GM20000 (cell line): ENCODE measurements at regions not wholly inside any gene's neighbourhood (a gene's known extent, or its start where the extent isn't known, plus 50 kb on each side); places are given as distances from the start of the nearest gene placed in this dataset.

Experiments used
- DNase-seq: peaks from one replicate; pipeline ENCODE4 v3.0.0; 2012; ENCODE audit warnings: low spot score
- TF ChIP-seq, protein P1 (sequence below): IDR thresholded peaks from 2 replicates; pipeline ENCODE4 v1.5.1; 2012; ENCODE audit warnings: mild to moderate bottlenecking, control low read depth; ENCODE audit errors: extremely low read depth, missing control alignments

DNA sequence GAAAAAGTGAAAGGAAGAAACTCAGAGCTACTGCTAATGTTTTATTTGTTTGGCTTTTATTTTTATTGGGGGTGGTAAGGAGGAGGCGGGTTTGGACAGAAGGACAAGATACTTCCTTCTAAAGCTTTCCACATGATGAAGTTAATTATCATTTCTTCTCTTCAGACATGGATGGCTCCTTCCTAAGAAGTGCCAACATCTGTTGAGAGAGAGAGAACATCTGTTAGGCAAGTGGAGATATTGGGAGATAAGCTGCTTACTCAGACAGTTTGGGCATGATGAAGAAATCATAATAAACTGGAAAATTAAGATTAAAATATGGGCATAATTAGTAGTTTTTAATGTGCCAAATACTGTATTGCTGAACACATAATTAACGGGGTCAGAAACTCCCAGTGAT is 535.7 kb upstream of the INTU start:
- DNase-seq, result no peak
- TF ChIP-seq, protein P1, sequence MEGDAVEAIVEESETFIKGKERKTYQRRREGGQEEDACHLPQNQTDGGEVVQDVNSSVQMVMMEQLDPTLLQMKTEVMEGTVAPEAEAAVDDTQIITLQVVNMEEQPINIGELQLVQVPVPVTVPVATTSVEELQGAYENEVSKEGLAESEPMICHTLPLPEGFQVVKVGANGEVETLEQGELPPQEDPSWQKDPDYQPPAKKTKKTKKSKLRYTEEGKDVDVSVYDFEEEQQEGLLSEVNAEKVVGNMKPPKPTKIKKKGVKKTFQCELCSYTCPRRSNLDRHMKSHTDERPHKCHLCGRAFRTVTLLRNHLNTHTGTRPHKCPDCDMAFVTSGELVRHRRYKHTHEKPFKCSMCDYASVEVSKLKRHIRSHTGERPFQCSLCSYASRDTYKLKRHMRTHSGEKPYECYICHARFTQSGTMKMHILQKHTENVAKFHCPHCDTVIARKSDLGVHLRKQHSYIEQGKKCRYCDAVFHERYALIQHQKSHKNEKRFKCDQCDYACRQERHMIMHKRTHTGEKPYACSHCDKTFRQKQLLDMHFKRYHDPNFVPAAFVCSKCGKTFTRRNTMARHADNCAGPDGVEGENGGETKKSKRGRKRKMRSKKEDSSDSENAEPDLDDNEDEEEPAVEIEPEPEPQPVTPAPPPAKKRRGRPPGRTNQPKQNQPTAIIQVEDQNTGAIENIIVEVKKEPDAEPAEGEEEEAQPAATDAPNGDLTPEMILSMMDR, result no peak

DNA sequence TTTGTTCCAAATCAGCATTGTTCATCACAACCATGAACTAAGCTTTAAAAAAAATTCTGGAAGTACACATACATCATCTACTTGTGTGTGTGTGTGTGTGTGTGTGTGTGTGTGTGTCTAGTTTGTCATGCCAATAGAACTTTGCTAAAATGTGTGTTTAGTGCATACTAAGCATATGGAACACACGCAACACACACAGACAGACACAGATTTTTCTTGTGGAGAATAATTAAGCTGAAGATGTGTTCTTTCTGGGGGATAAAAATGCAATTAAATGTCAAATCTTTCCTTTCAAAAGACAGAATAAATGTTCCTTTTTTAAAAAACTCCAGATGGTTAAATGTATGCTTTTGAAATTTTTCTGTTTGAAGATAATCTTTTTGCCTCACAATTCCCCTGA is 530.4 kb upstream of the INTU start:
- TF ChIP-seq, protein P1, result no peak

DNA sequence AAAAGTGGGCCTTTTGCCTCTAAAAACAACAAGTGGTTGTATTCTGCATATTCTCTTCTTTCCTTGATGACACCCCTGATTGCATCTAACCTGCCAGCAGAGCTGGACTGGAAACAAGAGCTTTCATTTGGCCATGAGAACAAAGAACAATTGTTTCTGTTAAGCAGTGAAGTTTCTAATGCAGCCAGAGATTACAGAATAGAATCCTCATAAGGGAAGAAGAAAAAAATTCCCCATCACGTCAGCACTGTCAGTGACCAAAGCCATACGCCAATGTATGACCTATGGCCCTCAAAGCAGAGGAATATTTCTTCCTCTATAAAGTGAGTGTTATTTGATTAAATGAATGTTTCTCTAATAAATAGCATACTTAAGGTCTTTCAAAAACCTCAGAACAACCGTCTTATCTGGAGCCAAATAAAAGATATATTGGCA is 529.1 kb upstream of the INTU start:
- DNase-seq, result no peak
- TF ChIP-seq, protein P1, result no peak

More for the DNA sequence above, 530.4 kb upstream of the INTU start:
- no peak for DNase-seq

DNA sequence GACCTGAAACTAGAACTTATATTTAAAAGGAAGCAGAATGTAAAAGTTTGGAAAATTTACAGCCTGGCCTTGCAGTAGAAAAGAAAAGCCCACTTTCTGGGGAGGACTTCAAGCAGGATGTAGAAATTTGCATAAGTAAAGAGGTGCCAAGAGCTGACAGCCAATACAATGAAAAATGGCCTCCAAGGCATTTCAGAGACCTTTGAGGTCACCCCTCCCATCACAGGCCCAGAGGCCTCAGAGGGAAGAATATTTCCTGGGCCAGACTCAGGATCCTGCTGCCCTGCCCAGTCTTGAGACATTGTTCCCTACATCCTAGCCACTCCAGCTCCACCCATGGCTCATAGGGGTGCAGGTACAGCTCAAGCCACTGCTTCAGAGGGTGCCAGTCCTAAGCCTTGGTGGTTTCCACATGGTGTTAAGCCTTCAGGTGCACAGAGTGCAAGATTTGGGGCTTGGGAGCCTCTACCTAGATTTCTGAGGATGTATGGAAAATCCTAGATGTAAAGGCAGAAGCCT is 518.9 kb upstream of the INTU start:
- no peak for DNase-seq
- TF ChIP-seq, protein P1, result no peak

DNA sequence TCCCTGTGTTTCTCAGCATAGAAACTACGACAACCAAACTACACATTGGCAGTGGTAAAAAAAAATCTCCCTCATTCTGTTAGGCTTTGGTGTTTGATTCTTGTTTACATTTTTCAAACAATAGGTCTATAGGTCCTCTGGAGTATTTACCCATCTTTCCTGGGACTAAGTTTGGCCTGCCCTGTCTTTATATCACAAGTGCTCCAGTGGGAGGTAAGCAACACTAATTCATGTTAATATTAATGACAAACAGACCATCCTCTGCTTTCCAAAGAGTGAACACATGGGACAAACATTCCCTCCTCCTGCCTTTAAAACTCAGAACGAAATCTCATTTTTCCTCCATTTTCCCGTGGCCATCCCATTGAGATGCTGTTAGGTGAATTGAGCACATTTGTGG is 514.1 kb upstream of the INTU start:
- TF ChIP-seq, protein P1, result no peak
- DNase-seq, result no peak

DNA sequence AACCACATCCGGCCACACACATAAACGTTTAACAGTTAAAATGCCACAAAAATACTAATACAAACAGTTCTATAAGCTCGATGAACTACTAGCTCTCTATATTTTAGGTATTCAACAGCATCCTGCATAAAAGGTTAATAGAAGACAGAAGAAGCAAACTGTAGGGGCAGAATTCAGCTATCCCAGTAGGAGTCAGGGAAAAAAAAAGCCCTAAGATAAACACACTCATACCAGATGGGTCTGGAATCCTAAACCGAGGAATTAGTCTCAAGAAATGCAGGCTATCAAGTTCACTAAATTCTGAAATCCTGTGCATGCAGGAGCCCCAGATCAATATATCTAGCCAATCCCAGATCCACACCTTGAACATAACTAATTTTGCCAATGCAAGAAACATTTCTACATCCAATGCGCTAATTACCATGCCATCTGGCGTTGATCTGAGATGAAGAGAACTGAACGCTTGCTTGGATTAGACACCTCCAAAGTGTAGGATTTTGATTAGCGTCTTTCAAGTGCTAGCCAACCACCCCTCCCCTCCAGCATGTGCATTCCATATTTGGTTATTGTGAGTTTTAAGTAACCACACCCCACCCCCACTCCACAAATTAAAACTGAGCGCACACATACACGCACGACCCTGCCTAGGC is 512.2 kb upstream of the INTU start:
- TF ChIP-seq, protein P1, result no peak
- no peak for DNase-seq

DNA sequence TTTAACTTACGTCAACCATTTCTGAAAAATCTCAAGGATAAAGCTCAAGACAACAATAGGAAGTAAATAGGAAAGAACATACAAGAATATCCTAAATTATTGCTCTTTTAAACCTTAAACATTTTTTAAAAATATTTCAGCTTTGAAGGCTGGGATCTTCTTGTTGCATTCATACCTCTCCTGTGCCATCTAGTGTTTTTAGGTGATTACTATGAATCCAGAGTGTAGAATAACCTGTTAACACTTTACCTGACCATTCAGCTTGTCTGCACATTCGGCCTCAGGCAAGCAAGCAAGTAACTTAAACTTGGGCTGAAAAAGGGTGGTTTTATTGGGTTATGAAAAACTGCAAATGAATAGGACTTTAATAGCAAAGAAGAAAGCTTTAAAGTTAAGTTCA is 507.8 kb upstream of the INTU start:
- TF ChIP-seq, protein P1, result no peak
- no peak for DNase-seq
